ENCODE measurements at regions not wholly inside any gene's neighbourhood (a gene's known extent, or its start where the extent isn't known, plus 50 kb on each side); places are given as distances from the start of the nearest gene placed in this dataset.

- H3K9me3 ChIP-seq (ENCODE audit: low read length) = no peaks in the 10 kb centered on the region
- H3K9me2 ChIP-seq (ENCODE audit: insufficient read depth, low read length) = no peaks in the 10 kb centered on the region
- no peaks in the 10 kb centered on the region for H4K20me1 ChIP-seq (ENCODE audit: insufficient read depth)
- H3K79me2 ChIP-seq (replicated peaks; ENCODE audit: insufficient read depth, low read length) = no peaks in the 10 kb centered on the region
- H3K4me3 ChIP-seq (ENCODE audit: low read length) = no peak overlapping the region
- H3F3A ChIP-seq (ENCODE audit: insufficient read depth, low read length, poor library complexity, severe bottlenecking) = no peaks in the 10 kb centered on the region
- H3K27ac ChIP-seq (ENCODE audit: low read length) = no peak overlapping the region
- H2AFZ ChIP-seq (ENCODE audit: low read depth, low read length) = no peak overlapping the region
- no peak overlapping the region for H3K9ac ChIP-seq (ENCODE audit: low read length)
- H3K36me3 ChIP-seq (ENCODE audit: insufficient read depth, low read length) = no peaks in the 10 kb centered on the region
- no peak overlapping the region for H3K4me2 ChIP-seq (ENCODE audit: low read length)
- H3K27me3 ChIP-seq (ENCODE audit: insufficient read depth, low read depth, low read length) = no peaks in the 10 kb centered on the region
- TF ChIP-seq RAD21 (conservative IDR thresholded peaks at IDR 0.05) (no peak), EZH2 (IDR thresholded peaks at IDR 0.05; ENCODE audit: borderline replicate concordance, insufficient read depth, low read length, poor library complexity, severe bottlenecking) (no peak), REST (IDR thresholded peaks at IDR 0.05; ENCODE audit: borderline replicate concordance) (no peak), CTCF (IDR thresholded peaks at IDR 0.05; ENCODE audit: poor library complexity, severe bottlenecking) (no peak), SMC3 (conservative IDR thresholded peaks at IDR 0.05; ENCODE audit: poor library complexity) (no peak), MXI1 (conservative IDR thresholded peaks at IDR 0.05; ENCODE audit: poor library complexity, severe bottlenecking) (no peak), POLR2AphosphoS5 (IDR thresholded peaks at IDR 0.05) (no peak), EP300 (conservative IDR thresholded peaks at IDR 0.05; ENCODE audit: poor library complexity, severe bottlenecking) (no peak), TAF1 (IDR thresholded peaks at IDR 0.05; ENCODE audit: low read depth) (no peak)
These were observed 224.1 kb downstream of the BCAT1 start for GRCh38 chr12:24724814-24725213.

- H3K27me3 ChIP-seq (ENCODE audit: insufficient read depth, low read depth, low read length) = no peaks in the 10 kb centered on the region
- no peak for TF ChIP-seq EZH2 (IDR thresholded peaks at IDR 0.05; ENCODE audit: borderline replicate concordance, insufficient read depth, low read length, poor library complexity, severe bottlenecking)
- no peak overlapping the region for H2AFZ ChIP-seq (ENCODE audit: low read depth, low read length)
- H3K9me3 ChIP-seq (ENCODE audit: low read length) = no peaks in the 10 kb centered on the region
- H3K4me3 ChIP-seq (ENCODE audit: low read length) = no peak overlapping the region
- H3K9me2 ChIP-seq (ENCODE audit: insufficient read depth, low read length) = no peaks in the 10 kb centered on the region
- no peaks in the 10 kb centered on the region for H3K79me2 ChIP-seq (replicated peaks; ENCODE audit: insufficient read depth, low read length)
- no peaks in the 10 kb centered on the region for H3F3A ChIP-seq (ENCODE audit: insufficient read depth, low read length, poor library complexity, severe bottlenecking)
- H3K27ac ChIP-seq (ENCODE audit: low read length) = no peak overlapping the region
- no peak overlapping the region for H3K9ac ChIP-seq (ENCODE audit: low read length)
- no peaks in the 10 kb centered on the region for H4K20me1 ChIP-seq (ENCODE audit: insufficient read depth)
- no peaks in the 10 kb centered on the region for H3K36me3 ChIP-seq (ENCODE audit: insufficient read depth, low read length)
- H3K4me2 ChIP-seq (ENCODE audit: low read length) = no peak overlapping the region
These were observed 225.1 kb downstream of the BCAT1 start for GRCh38 chr12:24723759-24724158.

- Histone ChIP-seq H3F3A (ENCODE audit: insufficient read depth, low read length, poor library complexity, severe bottlenecking) (no peaks in the 10 kb centered on the region), H3K4me3 (ENCODE audit: low read length) (no peak overlapping the region), H3K9ac (ENCODE audit: low read length) (no peak overlapping the region), H4K20me1 (ENCODE audit: insufficient read depth) (no peaks in the 10 kb centered on the region), H2AFZ (ENCODE audit: low read depth, low read length) (no peak overlapping the region), H3K27me3 (ENCODE audit: insufficient read depth, low read depth, low read length) (no peaks in the 10 kb centered on the region), H3K36me3 (ENCODE audit: insufficient read depth, low read length) (no peaks in the 10 kb centered on the region), H3K4me2 (ENCODE audit: low read length) (no peak overlapping the region), H3K79me2 (replicated peaks; ENCODE audit: insufficient read depth, low read length) (no peaks in the 10 kb centered on the region), H3K9me3 (ENCODE audit: low read length) (no peaks in the 10 kb centered on the region), H3K27ac (ENCODE audit: low read length) (no peak overlapping the region), H3K9me2 (ENCODE audit: insufficient read depth, low read length) (no peaks in the 10 kb centered on the region)
- TF ChIP-seq CTCF (IDR thresholded peaks at IDR 0.05; ENCODE audit: poor library complexity, severe bottlenecking) (no peak), TAF1 (IDR thresholded peaks at IDR 0.05; ENCODE audit: low read depth) (no peak), POLR2AphosphoS5 (IDR thresholded peaks at IDR 0.05) (no peak), EZH2 (IDR thresholded peaks at IDR 0.05; ENCODE audit: borderline replicate concordance, insufficient read depth, low read length, poor library complexity, severe bottlenecking) (no peak), EP300 (conservative IDR thresholded peaks at IDR 0.05; ENCODE audit: poor library complexity, severe bottlenecking) (no peak), REST (IDR thresholded peaks at IDR 0.05; ENCODE audit: borderline replicate concordance) (no peak), SMC3 (conservative IDR thresholded peaks at IDR 0.05; ENCODE audit: poor library complexity) (no peak), RAD21 (conservative IDR thresholded peaks at IDR 0.05) (no peak), MXI1 (conservative IDR thresholded peaks at IDR 0.05; ENCODE audit: poor library complexity, severe bottlenecking) (no peak)
These were observed 227.7 kb downstream of the BCAT1 start for GRCh38 chr12:24721191-24721590.
